AG04449 (cell line): ENCODE measurements at regions not wholly inside any gene's neighbourhood (a gene's known extent, or its start where the extent isn't known, plus 50 kb on each side); places are given as distances from the start of the nearest gene placed in this dataset.

Experiments used
- CTCF ChIA-PET: fragments of 350-600 bp; formaldehyde crosslinking; extraction: SDS; loops from one replicate; lab custom pipeline; 2021; ENCODE audit warnings: antibody characterized with exemption; lab: Yijun Ruan, JAX
- POLR2A ChIA-PET: fragments of 400-600, 350-600 bp; formaldehyde crosslinking; extraction: SDS; loops from one replicate; lab custom pipeline; 2020; ENCODE audit warnings: antibody characterized with exemption, inconsistent platforms; lab: Yijun Ruan, JAX
- DNase-seq: peaks from one replicate; pipeline ENCODE4 v3.0.0-alpha.2; 2010; ENCODE audit warnings: low read depth, low spot score
- H3K4me3 ChIP-seq: 2 replicates; pipeline ENCODE4 v1.5.1; 2011; ENCODE audit warnings: low read depth, mild to moderate bottlenecking, control low read depth, low read length
- TF ChIP-seq, protein P1 (sequence below): IDR thresholded peaks from one replicate; pipeline ENCODE4 v1.5.1; 2011; ENCODE audit warnings: mild to moderate bottlenecking, moderate library complexity, low read length, control low read depth, inconsistent platforms; ENCODE audit not compliant: insufficient read depth; ENCODE audit errors: missing control alignments

DNA sequence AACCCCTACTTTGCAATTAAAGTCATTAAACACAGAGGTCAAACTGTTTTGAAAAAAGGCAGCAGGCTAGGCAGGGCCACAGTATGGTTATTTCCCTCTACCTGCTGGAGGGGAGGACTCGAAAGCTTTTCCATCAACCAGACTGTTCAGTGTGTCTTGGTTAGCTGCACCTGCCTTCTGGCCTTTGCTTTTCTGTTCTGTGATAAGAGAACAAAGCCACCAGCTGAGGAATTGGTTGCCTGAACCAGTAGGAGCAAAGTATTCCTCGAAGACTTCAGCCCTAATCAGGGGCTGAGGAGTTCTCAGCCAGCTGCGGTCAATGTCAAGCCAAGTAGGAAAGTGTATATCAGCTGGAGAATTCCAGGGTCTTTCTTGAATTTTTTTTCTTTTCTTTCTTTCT, 132.5 kb downstream of the SOX2 start:
- ChIA-PET POLR2A (no interaction called here), CTCF (no interaction called here)
- DNase-seq: no peak
- TF ChIP-seq, protein P1, sequence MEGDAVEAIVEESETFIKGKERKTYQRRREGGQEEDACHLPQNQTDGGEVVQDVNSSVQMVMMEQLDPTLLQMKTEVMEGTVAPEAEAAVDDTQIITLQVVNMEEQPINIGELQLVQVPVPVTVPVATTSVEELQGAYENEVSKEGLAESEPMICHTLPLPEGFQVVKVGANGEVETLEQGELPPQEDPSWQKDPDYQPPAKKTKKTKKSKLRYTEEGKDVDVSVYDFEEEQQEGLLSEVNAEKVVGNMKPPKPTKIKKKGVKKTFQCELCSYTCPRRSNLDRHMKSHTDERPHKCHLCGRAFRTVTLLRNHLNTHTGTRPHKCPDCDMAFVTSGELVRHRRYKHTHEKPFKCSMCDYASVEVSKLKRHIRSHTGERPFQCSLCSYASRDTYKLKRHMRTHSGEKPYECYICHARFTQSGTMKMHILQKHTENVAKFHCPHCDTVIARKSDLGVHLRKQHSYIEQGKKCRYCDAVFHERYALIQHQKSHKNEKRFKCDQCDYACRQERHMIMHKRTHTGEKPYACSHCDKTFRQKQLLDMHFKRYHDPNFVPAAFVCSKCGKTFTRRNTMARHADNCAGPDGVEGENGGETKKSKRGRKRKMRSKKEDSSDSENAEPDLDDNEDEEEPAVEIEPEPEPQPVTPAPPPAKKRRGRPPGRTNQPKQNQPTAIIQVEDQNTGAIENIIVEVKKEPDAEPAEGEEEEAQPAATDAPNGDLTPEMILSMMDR: no peak
- H3K4me3 ChIP-seq: no peak overlapping the region

DNA sequence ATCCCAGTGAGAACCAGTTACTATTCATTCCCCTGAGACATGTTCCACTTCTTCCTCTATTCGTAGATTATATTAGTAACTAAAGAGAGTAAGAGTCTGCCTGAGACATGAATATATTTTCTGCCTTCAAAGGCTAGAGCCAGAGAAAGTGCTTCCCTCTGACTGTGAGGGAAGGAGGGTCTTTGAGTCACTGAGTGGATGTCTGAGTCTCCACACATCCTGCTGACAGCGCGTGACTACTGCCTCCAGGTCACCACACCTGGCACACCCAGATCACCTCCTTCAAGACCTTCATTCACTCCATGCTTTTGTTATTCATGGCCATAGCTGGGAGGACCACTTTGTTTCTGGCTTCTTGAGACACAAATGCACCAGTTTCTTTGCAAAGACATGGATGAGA, 135.6 kb downstream of the SOX2 start:
- no peak overlapping the region for H3K4me3 ChIP-seq
- no peak for DNase-seq
- TF ChIP-seq, protein P1: no peak
- POLR2A ChIA-PET: no interaction called here
- CTCF ChIA-PET: no interaction called here

DNA sequence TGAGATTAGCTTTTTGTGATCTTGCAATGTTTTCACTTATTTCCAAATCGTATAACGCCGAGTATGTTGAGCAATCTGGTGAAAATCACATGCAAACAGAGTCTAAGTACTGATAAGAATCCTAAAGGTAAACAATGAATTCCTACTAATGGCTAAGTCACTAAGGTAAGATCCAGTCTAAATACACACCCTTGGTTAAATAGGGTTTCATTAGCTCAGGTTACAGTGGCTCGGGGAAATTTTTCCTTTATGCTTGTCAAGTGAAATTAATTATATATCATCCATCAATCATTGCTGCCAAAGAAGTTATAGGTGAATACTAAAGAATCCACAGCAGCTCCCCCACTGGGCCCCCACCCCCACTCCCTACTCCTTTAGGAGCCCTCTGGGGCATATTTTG, 139.3 kb downstream of the SOX2 start:
- TF ChIP-seq, protein P1: no peak
- no peak for DNase-seq
- ChIA-PET POLR2A (no interaction called here), CTCF (no interaction called here)
- H3K4me3 ChIP-seq: no peak overlapping the region

DNA sequence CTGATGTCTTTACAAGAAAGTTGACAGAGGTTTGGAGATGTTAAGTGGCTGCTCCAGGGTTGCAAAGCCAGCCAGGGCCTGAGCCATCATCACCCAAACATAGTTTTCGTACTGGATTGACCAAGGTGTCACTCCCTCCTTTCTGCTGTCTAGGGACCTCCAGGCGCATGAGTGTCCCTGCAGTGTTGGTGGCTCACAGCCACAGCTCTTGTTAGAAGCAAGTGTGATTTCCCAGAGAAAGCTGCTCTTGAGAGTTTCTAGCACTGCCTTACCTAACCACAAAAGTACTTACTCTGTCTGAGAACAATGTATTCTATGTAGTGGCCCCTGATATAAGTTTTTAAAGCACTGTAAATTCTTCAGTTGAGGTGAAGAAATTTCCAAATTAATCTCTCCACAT, 144.1 kb downstream of the SOX2 start:
- ChIA-PET CTCF (no interaction called here), POLR2A (no interaction called here)
- TF ChIP-seq, protein P1: no peak
- no peak for DNase-seq
- H3K4me3 ChIP-seq: no peak overlapping the region

DNA sequence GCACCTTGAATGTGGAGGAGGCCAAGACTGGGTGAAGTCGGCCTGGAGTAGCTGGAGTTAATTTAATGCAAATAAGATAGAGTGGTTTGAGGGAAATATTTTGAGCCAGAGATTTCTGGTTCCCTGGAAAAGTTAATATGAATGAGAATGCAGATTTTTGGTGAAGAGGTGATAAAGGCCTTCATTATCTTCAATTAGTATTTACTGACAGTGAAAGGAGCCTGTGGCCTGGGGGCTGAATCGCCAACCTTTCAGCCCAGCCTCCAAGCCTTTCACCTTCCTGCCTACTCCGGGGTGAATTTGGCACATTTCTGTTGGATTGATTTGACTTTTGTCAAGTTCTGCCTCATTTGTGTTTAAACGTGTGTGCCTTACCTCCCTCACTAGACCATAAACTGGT, 147.8 kb downstream of the SOX2 start:
- ChIA-PET CTCF (no interaction called here), POLR2A (no interaction called here)

DNA sequence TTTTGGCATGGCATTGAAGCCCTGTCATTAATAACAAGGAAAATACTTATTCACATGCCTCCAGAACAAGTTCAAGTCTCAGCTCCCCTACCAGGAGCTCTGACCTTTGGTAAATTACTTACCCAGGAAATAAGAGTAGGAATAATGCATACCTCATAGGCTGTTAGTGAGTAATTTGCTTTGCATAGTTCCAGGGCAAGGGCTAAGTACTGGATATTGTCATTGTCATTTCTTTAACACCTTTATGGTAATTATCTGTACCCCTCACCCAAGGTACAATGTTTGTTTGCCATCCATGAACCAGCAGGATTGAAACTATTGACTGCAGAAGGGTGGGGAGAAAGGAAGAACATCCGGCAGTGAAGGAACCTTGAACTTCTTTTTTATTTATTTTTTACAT, 148.5 kb downstream of the SOX2 start:
- DNase-seq: no peak
- TF ChIP-seq, protein P1: no peak
- CTCF ChIA-PET: no interaction called here
- no peak overlapping the region for H3K4me3 ChIP-seq
- POLR2A ChIA-PET: no interaction called here

More for the DNA sequence above, 147.8 kb downstream of the SOX2 start:
- no peak for DNase-seq
- no peak overlapping the region for H3K4me3 ChIP-seq
- TF ChIP-seq, protein P1: no peak
